WTC11 (cell line): ENCODE measurements at regions not wholly inside any gene's neighbourhood (a gene's known extent, or its start where the extent isn't known, plus 50 kb on each side); places are given as distances from the start of the nearest gene placed in this dataset.

Source experiments
- ATF6 ChIP-seq: sonication (generic); formaldehyde crosslinking; IDR thresholded peaks from 2 replicates; pipeline ENCODE4 v1.8.1; 2023; ENCODE audit warnings: mild to moderate bottlenecking, missing genetic modification reagents
- CREB1 ChIP-seq: sonication (generic); formaldehyde crosslinking; IDR thresholded peaks from 2 replicates; pipeline ENCODE4 v1.8.0; 2023; ENCODE audit warnings: mild to moderate bottlenecking, missing genetic modification reagents
- ELF4 ChIP-seq: sonication (generic); formaldehyde crosslinking; IDR thresholded peaks from 2 replicates; pipeline ENCODE4 v1.8.1; 2022; ENCODE audit warnings: low read depth, mild to moderate bottlenecking, moderate library complexity, missing genetic modification reagents
- GABPB1 ChIP-seq: sonication (generic); formaldehyde crosslinking; IDR thresholded peaks from 2 replicates; pipeline ENCODE4 v1.8.1; 2023; ENCODE audit warnings: mild to moderate bottlenecking, missing genetic modification reagents
- NFE2L1 ChIP-seq: sonication (generic); formaldehyde crosslinking; IDR thresholded peaks from 2 replicates; pipeline ENCODE4 v1.8.1; 2023; ENCODE audit warnings: missing genetic modification reagents
- NFYB ChIP-seq: sonication (generic); formaldehyde crosslinking; conservative IDR thresholded peaks from 2 replicates; pipeline ENCODE4 v1.8.0; 2022; ENCODE audit warnings: low read depth, missing genetic modification reagents
- NR1H2 ChIP-seq: sonication (generic); formaldehyde crosslinking; IDR thresholded peaks from 2 replicates; pipeline ENCODE4 v1.9.0; 2021; ENCODE audit warnings: mild to moderate bottlenecking, moderate library complexity, missing genetic modification reagents
- PRDM15 ChIP-seq: sonication (generic); formaldehyde crosslinking; IDR thresholded peaks from 2 replicates; pipeline ENCODE4 v1.8.0; 2022; ENCODE audit warnings: missing genetic modification reagents
- ZNF532 ChIP-seq: fragments of 250-450 bp; sonication (Bioruptor Pico); IDR thresholded peaks from 2 replicates; pipeline ENCODE4 v1.9.0; 2021; ENCODE audit warnings: mild to moderate bottlenecking, borderline replicate concordance
- TF ChIP-seq, protein P1 (sequence below): fragments of 200-600 bp; IDR thresholded peaks from 2 replicates; pipeline ENCODE4 v1.8.0; 2022; ENCODE audit warnings: antibody characterized with exemption
- TF ChIP-seq, protein P2 (sequence below): sonication (generic); formaldehyde crosslinking; conservative IDR thresholded peaks from 2 replicates; pipeline ENCODE4 v1.8.1; 2022; ENCODE audit warnings: mild to moderate bottlenecking, missing genetic modification reagents

DNA sequence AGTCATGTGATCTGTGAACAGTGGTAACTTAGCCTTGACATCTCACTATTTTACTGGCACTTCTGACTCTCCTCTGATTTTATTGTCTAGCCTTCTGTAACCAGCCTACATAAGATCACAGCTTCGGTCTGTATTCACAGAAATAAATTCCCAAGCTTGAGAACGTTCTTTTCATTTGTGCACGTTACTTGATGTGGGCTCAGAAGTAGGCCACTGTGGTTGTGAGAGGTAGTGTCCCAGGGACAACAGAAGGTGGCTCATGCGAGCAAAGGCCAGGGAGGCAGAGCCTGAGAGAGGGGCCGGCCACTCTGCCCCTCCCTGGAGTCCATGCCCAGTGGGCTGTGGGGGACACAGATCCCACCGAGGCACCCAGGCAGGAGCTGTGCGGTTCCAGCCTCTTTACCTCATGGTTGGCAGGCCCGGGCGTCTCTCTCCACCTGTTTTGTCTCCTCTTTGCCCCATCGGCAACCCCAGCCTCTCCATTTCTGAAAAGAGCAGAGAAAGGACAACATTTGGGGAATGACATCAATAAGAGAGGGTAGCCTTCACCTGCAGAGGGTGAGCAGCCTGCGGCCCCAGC is 207.5 kb upstream of the CST7 start:
- TF ChIP-seq, protein P1, sequence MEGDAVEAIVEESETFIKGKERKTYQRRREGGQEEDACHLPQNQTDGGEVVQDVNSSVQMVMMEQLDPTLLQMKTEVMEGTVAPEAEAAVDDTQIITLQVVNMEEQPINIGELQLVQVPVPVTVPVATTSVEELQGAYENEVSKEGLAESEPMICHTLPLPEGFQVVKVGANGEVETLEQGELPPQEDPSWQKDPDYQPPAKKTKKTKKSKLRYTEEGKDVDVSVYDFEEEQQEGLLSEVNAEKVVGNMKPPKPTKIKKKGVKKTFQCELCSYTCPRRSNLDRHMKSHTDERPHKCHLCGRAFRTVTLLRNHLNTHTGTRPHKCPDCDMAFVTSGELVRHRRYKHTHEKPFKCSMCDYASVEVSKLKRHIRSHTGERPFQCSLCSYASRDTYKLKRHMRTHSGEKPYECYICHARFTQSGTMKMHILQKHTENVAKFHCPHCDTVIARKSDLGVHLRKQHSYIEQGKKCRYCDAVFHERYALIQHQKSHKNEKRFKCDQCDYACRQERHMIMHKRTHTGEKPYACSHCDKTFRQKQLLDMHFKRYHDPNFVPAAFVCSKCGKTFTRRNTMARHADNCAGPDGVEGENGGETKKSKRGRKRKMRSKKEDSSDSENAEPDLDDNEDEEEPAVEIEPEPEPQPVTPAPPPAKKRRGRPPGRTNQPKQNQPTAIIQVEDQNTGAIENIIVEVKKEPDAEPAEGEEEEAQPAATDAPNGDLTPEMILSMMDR = no peak
- TF ChIP-seq CREB1 (CRISPR knock-in tag) = no peak
- no peak for TF ChIP-seq GABPB1 (CRISPR knock-in tag)
- TF ChIP-seq ATF6 (CRISPR knock-in tag) = no peak
- TF ChIP-seq NFYB (CRISPR knock-in tag) = no peak
- TF ChIP-seq PRDM15 (CRISPR knock-in tag) = no peak
- no peak for TF ChIP-seq ELF4 (CRISPR knock-in tag)
- TF ChIP-seq, protein P2, sequence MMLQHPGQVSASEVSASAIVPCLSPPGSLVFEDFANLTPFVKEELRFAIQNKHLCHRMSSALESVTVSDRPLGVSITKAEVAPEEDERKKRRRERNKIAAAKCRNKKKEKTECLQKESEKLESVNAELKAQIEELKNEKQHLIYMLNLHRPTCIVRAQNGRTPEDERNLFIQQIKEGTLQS (CRISPR knock-in tag) = no peak
- TF ChIP-seq NR1H2 (CRISPR knock-in tag) = no peak
- TF ChIP-seq NFE2L1 (CRISPR knock-in tag) = no peak
- no peak for TF ChIP-seq ZNF532 (CRISPR knock-in tag)
